Inflammatory macrophage treated with lipopolysaccharide for 1 hour (primary cell): ENCODE measurements at regions not wholly inside any gene's neighbourhood (a gene's known extent, or its start where the extent isn't known, plus 50 kb on each side); places are given as distances from the start of the nearest gene placed in this dataset.

ENCODE experiments used
- DNase-seq, 2 donors: peaks; one replicate each; pipeline ENCODE4 v3.0.0-alpha.2; 2020 to 2022

DNA sequence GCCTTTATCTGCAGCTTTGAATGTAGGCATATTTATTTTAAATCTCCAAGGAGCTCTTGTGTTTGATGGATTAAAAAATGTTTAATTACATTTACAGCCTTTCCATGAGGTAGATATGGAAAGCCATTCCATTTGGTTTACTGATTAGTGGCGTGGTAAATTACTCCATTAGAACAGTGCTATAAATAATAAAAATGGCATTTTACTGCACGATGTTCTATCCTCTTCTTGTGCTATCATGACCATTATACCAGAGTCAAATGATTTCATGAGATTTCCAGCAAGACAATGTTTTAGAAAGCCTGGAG, 250.9 kb upstream of the HTR2A start:
- DNase-seq, result no peak

DNA sequence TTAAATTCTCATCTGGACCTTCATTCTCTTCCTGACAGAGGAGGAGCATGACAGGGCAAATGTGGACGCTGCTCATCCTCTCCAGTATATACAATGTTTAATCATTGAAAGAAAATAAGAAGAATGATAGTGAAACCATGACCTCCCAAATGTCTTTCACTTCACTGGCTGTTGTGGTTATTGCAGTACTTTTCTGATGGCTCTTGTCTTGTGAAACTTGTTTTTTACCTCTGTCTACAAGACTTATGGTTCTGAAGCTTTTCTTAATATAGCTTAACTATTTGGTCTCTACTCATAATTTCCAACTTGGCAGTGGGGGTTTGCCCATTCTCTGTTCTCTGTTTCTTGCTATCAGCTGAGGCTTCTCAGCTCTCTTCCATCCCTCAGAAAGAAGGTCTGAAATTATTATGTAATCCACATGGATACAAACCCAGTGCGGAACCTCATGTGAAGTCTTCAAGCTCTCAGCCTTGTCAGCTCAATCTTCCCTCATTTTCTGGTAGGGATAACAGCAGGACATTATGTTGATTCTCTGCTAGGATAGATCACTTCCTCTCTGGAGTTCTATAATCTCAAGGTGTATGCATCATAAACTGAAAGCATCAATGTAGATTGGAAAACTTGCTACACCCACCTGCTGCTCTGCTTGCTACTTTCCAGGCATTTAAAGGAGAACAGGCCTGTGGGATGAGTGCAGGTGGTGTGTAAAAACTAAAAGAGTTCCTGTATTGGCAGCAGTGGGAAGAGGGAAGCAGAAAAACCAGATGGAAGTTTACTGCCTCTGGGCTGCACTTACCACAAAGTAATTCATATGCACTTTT, 250.3 kb upstream of the HTR2A start:
- no peak for DNase-seq

DNA sequence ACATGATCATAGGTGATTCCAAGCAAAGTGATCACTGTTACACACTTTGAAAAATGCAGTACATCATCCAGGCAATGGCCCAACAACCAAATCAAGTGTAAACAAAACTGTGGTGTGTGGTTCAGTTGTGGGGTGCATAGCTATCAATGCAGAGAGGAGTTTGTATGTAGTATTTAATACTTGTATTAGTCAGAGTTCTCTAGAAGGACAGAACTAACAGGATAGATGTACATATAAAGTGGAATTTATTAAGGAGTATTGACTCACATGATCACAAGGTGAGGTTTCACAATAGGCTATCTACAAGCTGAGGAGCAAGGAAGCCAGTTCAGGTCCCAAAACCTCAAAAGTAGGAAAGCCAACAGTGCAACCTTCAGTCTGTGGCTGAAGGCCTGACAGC, 249.3 kb upstream of the HTR2A start:
- no peak for DNase-seq

DNA sequence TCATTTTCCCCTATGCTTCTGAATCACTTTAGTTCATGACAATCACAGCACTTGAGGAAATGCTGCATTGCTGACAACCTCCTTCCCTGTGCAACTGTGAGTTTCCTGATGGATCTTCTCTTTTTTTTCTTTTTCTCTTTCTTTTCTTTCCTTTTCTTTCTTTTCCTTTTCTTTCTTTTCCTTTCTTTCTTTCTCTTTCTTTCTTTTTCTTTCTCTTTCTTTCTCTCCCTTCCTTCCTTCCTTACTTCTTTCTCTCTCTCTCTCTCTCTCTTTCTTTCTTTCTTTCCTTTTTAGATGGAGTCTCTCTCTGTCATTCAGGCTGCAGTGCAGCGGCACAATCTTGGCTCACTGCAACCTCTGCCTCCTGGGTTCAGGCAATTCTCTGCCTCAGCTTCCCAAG, 247.9 kb upstream of the HTR2A start:
- DNase-seq, result no peak

DNA sequence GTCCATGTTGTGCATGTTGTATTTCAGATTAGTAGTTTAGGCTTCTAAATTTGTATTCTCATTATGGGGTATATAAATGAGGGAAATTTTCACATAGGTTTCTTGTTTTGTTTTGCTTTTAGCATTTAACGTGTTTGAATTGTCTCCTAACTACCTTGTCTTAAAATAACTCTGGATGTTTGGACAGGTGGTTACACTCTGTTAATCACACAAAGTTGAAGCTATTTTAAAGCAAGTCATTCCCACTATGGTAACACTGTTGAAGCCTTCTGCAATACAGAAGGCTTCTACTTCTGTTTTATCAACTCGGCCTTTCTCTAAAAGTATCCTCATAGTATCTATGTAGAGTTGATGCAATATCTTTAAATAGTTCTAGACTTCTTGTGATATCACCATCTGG, 245.3 kb upstream of the HTR2A start:
- DNase-seq, result no peak

DNA sequence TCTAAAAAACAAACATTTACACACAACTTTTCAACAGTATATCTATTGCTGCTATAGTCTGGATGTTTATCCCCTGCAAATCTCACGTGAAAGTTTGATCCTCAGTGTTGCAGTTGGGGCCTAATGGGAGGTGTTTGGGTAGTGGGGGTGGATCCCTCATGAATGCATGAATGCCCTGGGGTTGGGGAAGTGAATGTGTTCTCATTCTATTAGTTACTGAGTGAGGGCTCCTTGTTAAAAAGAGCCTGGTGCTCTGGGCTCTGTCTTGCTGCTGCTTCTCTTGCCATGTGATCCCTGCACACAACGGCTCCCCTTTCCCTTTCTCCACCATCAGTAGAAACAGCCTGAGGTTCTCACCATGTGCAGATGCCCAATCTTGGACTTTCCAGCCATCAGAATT, 242.7 kb upstream of the HTR2A start:
- DNase-seq, result no peak

DNA sequence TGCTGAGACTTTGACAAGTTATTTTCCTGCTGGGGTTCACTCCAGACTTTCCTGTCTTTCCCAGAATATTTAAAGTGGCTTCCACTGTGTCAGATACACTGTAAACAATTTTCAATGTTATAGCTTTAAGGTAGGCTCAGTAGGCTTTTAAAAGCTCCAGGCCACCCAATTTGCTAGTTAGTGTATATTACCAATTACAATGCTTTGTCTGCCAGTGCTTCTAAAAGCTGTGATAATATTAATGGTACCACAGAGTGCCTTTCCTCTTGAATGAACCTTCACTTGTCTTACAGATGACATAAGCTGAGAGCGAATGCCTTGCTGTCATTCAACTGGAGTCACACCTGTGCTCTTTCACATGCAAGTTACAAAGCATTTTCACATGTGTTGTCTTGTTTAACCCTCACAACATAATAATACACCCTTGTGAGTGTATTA, 239.7 kb upstream of the HTR2A start:
- DNase-seq, result no peak

DNA sequence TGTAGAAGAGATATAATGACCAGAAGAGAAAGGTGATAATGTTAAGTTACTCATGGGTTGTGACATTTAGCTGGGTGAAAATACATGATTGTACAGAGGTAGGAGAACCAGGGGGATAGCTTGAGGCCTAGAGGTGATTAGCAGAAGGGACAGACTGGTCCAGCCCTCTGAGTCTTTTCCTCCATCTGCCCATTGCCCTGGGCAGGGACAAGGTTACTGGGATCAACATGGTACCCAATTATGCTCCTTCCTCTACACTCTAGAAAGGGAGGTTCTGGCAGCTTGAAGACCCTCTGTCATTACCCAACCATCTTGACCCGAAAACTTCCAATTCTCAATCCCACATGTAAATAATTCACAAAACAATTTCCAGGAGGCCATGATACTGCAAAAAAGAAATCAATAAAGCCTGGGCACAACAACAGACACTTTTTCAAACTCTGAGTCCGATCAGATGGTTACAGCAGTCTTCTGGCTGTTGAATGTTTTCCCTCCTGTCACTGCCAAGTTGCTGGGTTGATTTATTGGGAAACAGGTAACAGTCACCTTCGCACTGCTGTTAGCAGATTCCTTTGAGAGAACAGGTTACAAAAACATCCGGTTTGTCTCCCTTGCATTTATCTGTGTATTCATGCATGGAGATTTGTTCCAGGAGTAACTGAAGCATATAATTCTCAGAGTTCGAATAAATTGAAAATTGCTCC, 239.1 kb upstream of the HTR2A start:
- no peak for DNase-seq

DNA sequence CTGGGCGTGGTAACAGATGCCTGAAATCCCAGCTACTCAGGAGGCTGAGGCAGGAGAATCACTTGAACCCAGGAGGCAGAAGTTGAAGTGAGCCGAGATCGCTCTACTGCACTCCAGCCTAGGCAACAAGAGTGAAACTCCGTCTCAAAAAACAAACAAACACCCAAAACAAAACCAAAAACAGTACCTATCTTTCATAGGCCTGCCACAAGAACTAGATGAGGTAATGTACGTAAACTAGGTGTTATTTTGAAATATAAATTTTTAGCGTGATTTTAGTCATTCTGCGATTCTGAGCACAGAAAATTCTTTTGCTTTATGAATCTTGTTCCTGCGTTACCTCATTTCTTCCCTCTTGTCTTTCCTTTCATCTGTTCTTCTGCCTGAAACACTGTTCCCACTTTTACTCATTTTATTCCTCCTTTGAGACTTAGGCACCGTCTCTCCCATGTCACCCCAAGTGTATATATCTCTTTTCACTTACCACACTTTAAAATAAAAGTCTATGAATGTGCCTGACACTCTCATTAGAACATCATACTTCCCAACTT, 238.2 kb upstream of the HTR2A start:
- no peak for DNase-seq

DNA sequence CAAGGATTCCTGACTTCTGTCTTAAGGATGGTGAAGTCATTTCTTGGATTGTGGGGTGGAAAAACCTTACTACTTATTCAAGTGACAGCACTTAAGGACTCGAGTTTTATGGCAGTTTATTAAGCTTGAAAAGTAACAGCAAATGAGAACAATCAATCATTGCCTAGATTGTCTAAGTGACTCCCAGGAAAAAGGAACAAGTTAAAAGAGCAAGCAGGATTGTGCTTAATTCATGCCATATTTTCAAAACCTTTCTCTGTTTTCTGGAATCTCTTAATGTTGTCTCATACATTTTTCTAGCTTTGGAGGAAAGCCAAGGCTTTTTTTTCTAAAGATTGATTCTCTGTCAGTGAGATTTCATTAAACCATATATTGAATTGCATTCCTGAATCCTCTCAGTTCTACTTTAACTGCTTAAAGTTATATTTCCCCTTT, 236.2 kb upstream of the HTR2A start:
- DNase-seq, result no peak

DNA sequence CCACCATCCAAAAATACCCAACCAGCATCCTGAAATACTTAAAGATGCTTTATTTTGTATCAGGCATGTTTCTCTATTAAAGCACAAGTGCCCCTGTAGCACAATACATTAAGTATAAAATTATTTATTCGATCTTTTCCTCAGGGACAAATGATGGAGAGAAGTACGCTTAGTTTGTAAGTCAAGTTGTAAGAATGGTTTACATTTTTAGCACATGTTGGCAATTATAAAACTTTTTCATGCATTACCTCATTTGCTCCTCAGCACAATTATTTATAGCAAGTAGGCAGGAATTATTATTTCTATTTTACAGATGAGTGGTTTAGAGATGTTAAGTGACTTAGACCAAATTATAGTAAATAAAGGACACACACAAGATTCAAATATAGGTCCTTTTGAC, 232.6 kb upstream of the HTR2A start:
- no peak for DNase-seq

DNA sequence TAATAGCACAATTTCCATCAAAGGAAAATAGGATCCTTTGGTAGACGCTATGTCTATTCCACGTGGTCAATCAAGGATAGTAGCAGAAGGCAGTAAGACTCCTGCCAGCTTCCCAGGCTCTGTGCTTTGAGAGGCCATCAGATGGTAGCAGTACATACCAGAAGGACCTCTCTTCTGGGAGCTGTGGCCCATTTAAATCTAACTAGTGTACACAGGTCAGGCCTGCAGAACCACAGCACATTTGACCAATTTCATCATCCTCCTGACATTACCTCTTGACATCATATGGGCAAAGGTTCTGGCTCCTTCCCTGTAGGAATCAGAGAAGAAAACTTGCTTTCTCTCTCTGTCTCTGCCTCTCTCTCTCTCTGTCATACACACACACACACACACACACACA, 229.6 kb upstream of the HTR2A start:
- no peak for DNase-seq

DNA sequence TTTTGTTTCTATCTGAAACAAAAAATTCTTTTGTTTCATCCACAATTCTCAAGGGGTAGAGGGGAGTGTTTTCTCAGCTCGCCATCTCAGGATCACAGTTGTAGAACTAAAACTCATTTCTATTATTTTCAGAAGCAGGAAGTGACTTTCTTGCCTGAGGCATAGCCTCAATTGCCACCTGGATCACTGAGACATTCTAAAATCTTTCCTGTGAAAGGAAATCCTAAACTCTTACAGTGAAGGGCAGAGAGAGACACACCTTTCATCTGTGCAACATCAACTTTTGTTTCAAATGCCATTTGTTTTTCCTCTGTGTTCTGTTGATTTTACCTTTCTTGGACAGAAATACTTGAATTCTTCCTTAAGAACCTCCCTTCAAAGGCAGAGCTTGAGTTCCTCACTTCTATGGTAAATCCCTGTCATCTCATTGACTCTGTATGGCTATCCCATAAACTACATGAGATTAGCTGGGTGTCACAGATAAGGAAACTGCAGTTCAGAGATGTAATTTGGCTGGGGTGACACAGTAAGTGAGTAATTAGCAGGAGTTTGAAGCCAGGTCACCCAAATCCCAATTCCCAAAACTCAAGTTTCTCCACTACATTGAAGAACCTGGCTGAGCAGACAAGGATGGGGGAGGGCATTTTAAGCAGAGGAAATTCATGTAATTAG, 224.4 kb upstream of the HTR2A start:
- no peak for DNase-seq

DNA sequence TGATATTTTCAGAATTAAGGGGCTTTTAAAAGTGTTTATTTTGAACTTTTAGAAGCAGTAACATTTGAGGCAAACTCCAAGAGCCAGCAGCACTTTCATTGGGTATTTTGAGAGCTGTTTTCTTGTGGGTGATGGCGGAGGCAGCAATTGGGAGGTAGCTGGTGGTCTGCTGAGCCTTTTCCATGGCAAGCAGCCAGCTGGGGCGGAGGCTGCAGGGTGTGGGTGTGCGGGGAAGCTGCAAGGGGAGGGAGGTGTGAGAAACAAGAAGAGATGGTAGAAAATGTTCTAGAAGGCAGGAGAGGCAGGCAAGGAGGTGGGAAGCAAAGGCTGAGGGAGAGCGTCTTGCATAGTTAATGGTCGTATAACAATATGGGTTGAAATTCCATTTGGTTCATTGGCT, 223.4 kb upstream of the HTR2A start:
- no peak for DNase-seq

DNA sequence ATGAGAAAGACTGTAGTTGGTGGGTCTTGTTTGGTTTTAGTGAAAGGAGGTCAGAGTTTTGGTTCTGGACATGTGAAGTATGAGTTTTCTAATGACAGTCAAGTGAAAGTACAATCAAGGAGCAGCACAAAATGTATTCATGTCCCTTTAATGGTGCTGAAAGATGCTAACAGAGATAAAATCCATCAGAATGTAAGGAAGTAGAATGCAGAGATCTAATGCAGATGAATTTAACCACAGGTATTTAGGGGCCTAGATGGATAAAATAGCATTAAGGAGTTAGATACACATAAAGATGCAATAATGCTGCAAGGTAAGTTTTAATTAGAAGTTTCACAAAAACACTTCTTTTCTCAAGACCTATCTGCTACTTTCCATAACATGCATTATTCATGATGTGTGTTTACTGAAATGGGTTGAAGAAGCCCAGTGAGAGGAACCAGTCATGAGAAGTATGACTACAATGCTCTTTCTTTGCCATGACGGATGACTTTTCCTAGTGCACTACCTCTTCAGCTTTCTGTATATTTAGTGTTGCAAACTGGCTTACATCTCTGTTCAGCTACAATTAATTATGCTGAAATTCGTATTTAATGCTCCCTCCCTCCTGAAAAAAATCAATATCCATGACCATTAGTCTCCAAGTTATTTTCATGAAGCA, 222.9 kb upstream of the HTR2A start:
- DNase-seq, result no peak

DNA sequence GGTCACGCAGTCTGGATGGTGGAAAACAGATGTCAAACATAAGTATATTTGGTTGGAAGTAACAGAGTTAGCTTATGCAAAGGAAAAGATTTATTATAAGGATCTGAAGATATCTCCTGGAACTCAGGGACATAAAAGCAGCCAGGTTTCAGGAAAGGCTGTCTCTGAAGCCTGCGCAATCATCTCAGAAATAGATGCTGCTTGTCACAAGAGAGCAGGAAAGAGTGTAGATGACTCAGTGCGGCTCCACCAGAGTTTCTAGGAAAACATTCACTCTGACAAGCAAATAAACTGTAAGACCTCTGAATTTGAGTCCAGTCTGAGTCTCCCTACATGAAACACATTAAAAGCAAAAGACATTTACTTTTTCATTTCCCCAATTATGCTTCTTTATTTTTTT, 220.4 kb upstream of the HTR2A start:
- DNase-seq, result no peak

DNA sequence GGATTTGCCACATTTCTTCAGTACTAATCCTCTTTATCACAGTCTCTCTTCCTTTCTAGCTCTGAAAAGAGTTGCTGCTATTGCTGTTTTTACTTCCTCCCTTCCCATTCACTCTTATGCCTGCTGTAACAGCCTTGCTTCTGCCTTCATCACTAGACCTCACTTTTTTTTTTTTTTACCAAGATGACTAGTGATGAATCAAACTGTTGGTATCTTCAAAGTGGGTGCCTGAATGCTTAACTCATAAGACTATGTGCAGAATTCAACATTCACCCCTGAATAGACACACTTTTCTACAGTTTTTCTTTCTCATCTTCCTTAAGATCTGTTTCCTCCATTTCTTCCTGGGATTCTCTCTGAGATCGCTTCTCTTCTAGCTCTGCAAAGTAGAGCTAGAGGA, 217.2 kb upstream of the HTR2A start:
- DNase-seq, result no peak

DNA sequence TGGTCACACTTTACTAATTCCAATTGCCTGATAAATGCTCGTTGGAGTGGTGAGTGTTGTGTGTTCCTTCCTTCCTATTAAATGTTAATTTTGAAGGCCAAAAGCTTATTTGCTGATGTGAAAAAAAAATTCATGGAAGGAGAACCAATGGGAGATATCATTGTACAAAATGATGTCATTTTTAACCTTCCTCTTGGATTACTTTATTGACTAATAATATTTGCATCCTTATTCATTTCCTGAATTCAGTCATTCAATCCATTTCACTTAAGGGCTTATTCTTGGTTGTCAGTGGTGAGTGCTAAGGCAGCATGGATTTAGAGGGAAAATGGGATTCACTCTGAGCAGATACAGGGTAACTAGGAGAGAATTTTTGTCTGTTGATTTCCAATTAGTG, 216.0 kb upstream of the HTR2A start:
- DNase-seq, result no peak

DNA sequence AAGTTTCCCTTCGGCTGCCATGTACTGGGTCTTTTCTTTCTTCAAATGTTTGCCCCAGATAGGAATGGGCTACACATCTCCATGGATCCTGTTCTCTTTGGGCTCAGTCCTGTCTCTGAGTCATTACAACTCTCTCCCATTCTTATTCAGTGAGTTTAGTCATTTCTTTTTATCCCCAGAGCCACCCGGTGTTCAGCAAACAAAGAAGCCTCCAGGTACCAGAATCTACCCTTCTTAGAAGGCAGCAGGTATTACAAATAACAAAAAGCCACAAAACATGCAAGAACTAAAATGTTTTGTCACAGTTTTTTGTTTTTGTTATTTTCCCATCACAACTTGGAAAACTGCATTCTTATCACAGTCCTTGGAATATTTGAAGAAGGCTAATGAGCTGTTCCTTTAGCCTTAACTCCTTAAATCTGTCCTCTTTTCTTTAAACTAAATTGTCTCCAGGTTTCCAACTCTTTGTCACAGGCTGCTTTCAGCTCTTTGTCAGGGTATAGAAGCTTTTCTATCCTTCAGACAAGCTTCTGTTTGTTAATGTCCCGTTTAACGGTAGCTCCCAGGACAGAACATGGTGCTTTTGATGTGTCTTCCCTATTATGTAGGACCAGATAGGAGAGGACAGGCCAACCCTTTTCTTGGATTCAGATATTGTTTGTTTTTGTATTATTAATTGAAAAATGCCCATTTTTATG, 215.5 kb upstream of the HTR2A start:
- no peak for DNase-seq

DNA sequence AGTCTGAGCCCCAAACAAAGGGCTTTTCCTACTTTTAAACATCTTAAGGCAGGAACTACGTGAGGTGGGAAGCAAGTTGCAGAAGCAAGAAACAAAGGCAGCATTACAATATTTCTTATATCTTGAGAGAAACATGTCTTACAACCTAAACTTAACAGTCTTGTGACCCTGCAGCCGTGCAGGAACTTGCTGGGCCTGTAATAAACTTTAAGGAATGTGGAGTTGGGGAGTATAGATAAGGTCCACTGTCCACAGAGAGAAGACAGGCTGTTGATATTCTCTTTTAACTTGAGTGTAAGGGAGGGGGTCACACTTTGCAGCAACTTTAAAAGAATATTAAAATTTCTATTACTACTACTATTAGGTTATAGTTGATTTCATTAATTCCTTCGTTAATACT, 214.6 kb upstream of the HTR2A start:
- no peak for DNase-seq

DNA sequence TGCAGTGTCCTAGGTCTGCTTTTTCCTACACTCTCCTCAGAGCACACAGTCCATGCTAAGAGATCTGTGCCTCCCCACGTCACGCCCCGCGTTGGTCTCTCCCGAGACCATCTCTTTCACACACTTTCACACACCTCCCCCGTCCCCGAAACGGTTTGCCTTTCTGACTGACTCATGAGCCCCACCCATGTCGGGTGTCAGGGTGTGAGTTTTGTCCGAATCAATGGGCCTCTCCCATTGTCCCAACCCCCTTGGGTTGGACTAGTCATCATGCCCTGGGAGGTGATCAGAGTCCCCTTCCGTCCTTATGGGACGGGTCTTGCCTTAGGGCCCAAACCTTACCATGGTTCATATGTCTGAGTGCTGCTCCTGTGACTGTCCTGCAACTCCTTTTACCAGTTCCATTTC, 214.0 kb upstream of the HTR2A start:
- no peak for DNase-seq

DNA sequence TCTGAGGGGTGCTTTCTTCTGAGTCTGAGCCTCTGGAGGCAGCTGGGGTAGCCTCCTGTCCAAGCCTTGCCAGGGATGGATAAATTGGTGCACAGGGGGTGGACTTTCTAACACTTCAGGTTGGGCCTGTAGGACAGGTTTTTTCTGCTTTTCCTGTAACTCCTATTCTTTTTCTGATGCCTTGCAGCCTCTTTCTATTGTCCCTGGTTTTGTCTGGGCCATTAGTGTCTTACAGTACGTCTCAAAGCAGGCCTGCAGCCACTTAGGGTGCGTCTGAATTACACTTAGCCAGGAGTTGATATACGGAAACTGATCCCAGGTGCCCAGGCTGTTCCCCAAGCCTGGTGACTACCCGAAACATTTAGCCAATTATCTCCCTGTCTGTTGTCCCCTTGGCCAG, 213.3 kb upstream of the HTR2A start:
- DNase-seq, result no peak

DNA sequence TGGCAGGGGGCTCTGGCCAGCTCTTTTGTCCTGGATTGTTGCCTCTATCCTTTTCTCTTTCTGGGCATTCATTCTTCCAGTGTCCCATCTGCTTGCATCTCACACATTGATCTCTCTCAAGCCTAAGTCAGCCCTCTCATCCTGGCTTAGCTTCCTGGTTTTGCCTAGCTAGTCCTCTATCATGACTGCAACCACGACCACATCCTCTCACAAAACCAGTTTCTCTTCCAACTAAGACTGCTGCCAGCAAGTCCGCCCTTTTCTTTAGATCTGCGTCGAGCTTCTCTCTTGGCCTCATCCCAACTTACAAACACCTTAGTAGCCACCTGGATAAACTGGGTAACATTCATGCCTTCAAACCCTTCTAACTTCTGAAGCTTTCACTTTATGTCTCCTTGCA, 212.2 kb upstream of the HTR2A start:
- DNase-seq, result no peak
